Fibroblast of skin of abdomen (primary cell): ENCODE measurements at regions not wholly inside any gene's neighbourhood (a gene's known extent, or its start where the extent isn't known, plus 50 kb on each side); places are given as distances from the start of the nearest gene placed in this dataset.
"Not testable (repeated sequence)": the region's sequence is repeated elsewhere in the genome, so short reads cannot be mapped to it uniquely, and the experiment has no call there.

Experiments used
- DNase-seq: peaks from one replicate; pipeline ENCODE4 v3.0.0-alpha.2; 2013

- DNase-seq, result peak; percentile 49
Observed at GRCh38 chr4:49154308-49155103, 168.4 kb downstream of the CWH43 start.

- not testable (repeated sequence) for DNase-seq
Observed at GRCh38 chr4:49155270-49155669, 169.2 kb downstream of the CWH43 start.

- not testable (repeated sequence) for DNase-seq
Observed at GRCh38 chr4:49156309-49156708, 170.2 kb downstream of the CWH43 start.

- not testable (repeated sequence) for DNase-seq
Observed at GRCh38 chr4:49157630-49158029, 171.6 kb downstream of the CWH43 start.

GRCh38 chr4:49161111-49161541 lies 175.1 kb downstream of the CWH43 start:
- not testable (repeated sequence) for DNase-seq

- not testable (repeated sequence) for DNase-seq
Observed at GRCh38 chr4:49164916-49165315, 178.8 kb downstream of the CWH43 start.

- DNase-seq, result not testable (repeated sequence)
Observed at GRCh38 chr4:49177847-49178246, 191.8 kb downstream of the CWH43 start.

- not testable (repeated sequence) for DNase-seq
Observed at GRCh38 chr4:49181088-49181487, 195.0 kb downstream of the CWH43 start.

GRCh38 chr4:49211396-49212194 lies 225.5 kb downstream of the CWH43 start:
- DNase-seq, result not testable (repeated sequence)

GRCh38 chr4:49213250-49213649 lies 227.2 kb downstream of the CWH43 start:
- not testable (repeated sequence) for DNase-seq

GRCh38 chr4:49213750-49214149 lies 227.7 kb downstream of the CWH43 start:
- not testable (repeated sequence) for DNase-seq

GRCh38 chr4:49214453-49215081 lies 228.5 kb downstream of the CWH43 start:
- not testable (repeated sequence) for DNase-seq

GRCh38 chr4:49215082-49215479 lies 229.0 kb downstream of the CWH43 start:
- DNase-seq, result not testable (repeated sequence)

- DNase-seq, result not testable (repeated sequence)
Observed at GRCh38 chr4:49216606-49217005, 230.5 kb downstream of the CWH43 start.

- DNase-seq, result no peak
Observed at GRCh38 chr4:49217492-49217891, 231.4 kb downstream of the CWH43 start.

- DNase-seq, result not testable (repeated sequence)
Observed at GRCh38 chr4:49218094-49218493, 232.0 kb downstream of the CWH43 start.

GRCh38 chr4:49218931-49219330 lies 232.9 kb downstream of the CWH43 start:
- not testable (repeated sequence) for DNase-seq

- DNase-seq, result not testable (repeated sequence)
Observed at GRCh38 chr4:49219489-49220225, 233.6 kb downstream of the CWH43 start.

- DNase-seq, result no peak
Observed at GRCh38 chr4:49221209-49221608, 235.1 kb downstream of the CWH43 start.

- DNase-seq, result not testable (repeated sequence)
Observed at GRCh38 chr4:49222810-49223209, 236.7 kb downstream of the CWH43 start.

- DNase-seq, result not testable (repeated sequence)
Observed at GRCh38 chr4:49226216-49226866, 240.3 kb downstream of the CWH43 start.

GRCh38 chr4:49227941-49228340 lies 241.9 kb downstream of the CWH43 start:
- not testable (repeated sequence) for DNase-seq
